ENCODE measurements at regions not wholly inside any gene's neighbourhood (a gene's known extent, or its start where the extent isn't known, plus 50 kb on each side); places are given as distances from the start of the nearest gene placed in this dataset.

DNA sequence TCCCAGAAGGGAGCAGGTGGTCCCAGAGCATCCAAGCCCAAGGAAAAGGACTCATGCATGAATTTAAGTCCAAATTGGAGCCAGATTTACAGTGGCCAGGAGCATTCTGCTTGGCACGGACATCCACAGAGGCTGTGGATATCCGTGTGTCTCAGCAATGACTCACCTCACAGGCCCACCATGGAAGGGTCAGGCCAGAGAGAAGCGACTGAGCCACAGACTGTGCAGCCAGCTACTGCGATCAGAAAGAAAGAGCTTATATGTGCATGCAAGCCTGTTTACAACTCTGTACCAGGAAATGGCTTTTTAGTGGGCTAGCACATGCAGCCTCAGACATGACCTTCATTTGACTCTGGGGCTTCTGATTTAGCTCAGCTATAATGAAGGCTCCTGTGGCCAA, 231.0 kb downstream of the C16orf95 start:
- no peak overlapping the region for H3K27ac ChIP-seq (ENCODE audit: extremely low read depth, low read depth, low read length)
- TF ChIP-seq ZFP41 (tag by site-specific recombination; IDR thresholded peaks at IDR 0.05; ENCODE audit: borderline replicate concordance) (no peak), ZNF677 (tag by site-specific recombination; IDR thresholded peaks at IDR 0.05) (no peak), ZNF394 (tag by site-specific recombination; IDR thresholded peaks at IDR 0.05; ENCODE audit: borderline replicate concordance) (no peak), ZNF174 (tag by site-specific recombination; IDR thresholded peaks at IDR 0.05) (no peak), ZNF221 (tag by site-specific recombination; IDR thresholded peaks at IDR 0.05; ENCODE audit: borderline replicate concordance) (no peak), ZNF549 (tag by site-specific recombination; IDR thresholded peaks at IDR 0.05) (no peak), ZSCAN16 (tag by site-specific recombination; IDR thresholded peaks at IDR 0.05) (no peak), ZNF510 (tag by site-specific recombination; IDR thresholded peaks at IDR 0.05; ENCODE audit: insufficient replicate concordance) (no peak), ZNF354C (tag by site-specific recombination; IDR thresholded peaks at IDR 0.05; ENCODE audit: borderline replicate concordance, low read depth) (no peak), YY2 (tag by site-specific recombination; IDR thresholded peaks at IDR 0.05) (no peak), ZNF560 (tag by site-specific recombination; IDR thresholded peaks at IDR 0.05; ENCODE audit: borderline replicate concordance) (no peak), ZNF610 (tag by site-specific recombination; IDR thresholded peaks at IDR 0.05; ENCODE audit: borderline replicate concordance) (no peak), ZFP37 (tag by site-specific recombination; IDR thresholded peaks at IDR 0.05) (no peak), ZNF707 (tag by site-specific recombination; IDR thresholded peaks at IDR 0.05) (no peak), ZNF2 (tag by site-specific recombination; IDR thresholded peaks at IDR 0.05) (no peak)
- TF ChIP-seq, protein P1, sequence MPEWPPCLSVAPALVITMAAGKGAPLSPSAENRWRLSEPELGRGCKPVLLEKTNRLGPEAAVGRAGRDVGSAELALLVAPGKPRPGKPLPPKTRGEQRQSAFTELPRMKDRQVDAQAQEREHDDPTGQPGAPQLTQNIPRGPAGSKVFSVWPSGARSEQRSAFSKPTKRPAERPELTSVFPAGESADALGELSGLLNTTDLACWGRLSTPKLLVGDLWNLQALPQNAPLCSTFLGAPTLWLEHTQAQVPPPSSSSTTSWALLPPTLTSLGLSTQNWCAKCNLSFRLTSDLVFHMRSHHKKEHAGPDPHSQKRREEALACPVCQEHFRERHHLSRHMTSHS (tag by site-specific recombination; IDR thresholded peaks at IDR 0.05), result no peak
- TF ChIP-seq, protein P2, sequence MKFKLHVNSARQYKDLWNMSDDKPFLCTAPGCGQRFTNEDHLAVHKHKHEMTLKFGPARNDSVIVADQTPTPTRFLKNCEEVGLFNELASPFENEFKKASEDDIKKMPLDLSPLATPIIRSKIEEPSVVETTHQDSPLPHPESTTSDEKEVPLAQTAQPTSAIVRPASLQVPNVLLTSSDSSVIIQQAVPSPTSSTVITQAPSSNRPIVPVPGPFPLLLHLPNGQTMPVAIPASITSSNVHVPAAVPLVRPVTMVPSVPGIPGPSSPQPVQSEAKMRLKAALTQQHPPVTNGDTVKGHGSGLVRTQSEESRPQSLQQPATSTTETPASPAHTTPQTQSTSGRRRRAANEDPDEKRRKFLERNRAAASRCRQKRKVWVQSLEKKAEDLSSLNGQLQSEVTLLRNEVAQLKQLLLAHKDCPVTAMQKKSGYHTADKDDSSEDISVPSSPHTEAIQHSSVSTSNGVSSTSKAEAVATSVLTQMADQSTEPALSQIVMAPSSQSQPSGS (tag by site-specific recombination; IDR thresholded peaks at IDR 0.05; ENCODE audit: low read depth), result no peak
- TF ChIP-seq, protein P3, sequence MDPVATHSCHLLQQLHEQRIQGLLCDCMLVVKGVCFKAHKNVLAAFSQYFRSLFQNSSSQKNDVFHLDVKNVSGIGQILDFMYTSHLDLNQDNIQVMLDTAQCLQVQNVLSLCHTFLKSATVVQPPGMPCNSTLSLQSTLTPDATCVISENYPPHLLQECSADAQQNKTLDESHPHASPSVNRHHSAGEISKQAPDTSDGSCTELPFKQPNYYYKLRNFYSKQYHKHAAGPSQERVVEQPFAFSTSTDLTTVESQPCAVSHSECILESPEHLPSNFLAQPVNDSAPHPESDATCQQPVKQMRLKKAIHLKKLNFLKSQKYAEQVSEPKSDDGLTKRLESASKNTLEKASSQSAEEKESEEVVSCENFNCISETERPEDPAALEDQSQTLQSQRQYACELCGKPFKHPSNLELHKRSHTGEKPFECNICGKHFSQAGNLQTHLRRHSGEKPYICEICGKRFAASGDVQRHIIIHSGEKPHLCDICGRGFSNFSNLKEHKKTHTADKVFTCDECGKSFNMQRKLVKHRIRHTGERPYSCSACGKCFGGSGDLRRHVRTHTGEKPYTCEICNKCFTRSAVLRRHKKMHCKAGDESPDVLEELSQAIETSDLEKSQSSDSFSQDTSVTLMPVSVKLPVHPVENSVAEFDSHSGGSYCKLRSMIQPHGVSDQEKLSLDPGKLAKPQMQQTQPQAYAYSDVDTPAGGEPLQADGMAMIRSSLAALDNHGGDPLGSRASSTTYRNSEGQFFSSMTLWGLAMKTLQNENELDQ (tag by site-specific recombination; IDR thresholded peaks at IDR 0.05; ENCODE audit: low read depth), result no peak
- TF ChIP-seq, protein P4, sequence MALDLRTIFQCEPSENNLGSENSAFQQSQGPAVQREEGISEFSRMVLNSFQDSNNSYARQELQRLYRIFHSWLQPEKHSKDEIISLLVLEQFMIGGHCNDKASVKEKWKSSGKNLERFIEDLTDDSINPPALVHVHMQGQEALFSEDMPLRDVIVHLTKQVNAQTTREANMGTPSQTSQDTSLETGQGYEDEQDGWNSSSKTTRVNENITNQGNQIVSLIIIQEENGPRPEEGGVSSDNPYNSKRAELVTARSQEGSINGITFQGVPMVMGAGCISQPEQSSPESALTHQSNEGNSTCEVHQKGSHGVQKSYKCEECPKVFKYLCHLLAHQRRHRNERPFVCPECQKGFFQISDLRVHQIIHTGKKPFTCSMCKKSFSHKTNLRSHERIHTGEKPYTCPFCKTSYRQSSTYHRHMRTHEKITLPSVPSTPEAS (tag by site-specific recombination; IDR thresholded peaks at IDR 0.05), result no peak
- no peaks in the 10 kb centered on the region for H3K36me3 ChIP-seq (ENCODE audit: control insufficient read depth in 2 of 2, insufficient read depth in 1 of 2, low read length in 2 of 2)
- H3K9me3 ChIP-seq (ENCODE audit: control insufficient read depth, insufficient read depth, low read depth, low read length), result no peaks in the 10 kb centered on the region
- H3K4me1 ChIP-seq (ENCODE audit: control insufficient read depth, insufficient read depth, low read length), result no peaks in the 10 kb centered on the region
- no peak overlapping the region for H3K4me3 ChIP-seq (ENCODE audit: low read depth, low read length)
- ChIA-PET CTCF (interaction anchor here (1.6 kb wide), 1 partner anchor 10 kb away, joined by 5 read pairs; no protein-coding TSS in a partner anchor), POLR2A (no interaction called here)

DNA sequence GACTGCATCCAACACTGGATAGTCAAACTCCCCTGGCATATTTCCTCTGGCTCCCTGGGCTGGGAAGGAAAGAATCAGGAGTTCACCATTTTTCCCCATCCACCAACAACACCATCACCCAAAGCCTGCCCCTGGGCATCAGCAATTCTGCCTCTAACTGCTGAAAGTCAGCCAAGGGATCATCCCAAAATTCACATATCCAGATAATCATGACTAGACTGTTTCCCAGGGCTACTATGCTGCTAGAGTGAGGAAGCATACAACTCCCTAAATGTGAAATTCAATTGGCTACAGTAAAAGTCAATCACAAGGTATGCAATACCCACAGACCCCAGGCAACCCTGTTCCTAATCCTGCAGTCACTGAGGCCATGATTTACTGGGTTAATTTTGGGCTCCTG, 230.6 kb downstream of the C16orf95 start:
- CTCF ChIA-PET, result interaction anchor here (1.6 kb wide), 1 partner anchor 10 kb away, joined by 5 read pairs; no protein-coding TSS in a partner anchor
- TF ChIP-seq ZBTB48 (tag by site-specific recombination; IDR thresholded peaks at IDR 0.05) (peak; percentile 62; the same call in 1 of the 2 replicates), ZNF138 (tag by site-specific recombination; IDR thresholded peaks at IDR 0.05; ENCODE audit: borderline replicate concordance) (no peak)
- H3K27ac ChIP-seq (ENCODE audit: extremely low read depth, low read depth, low read length), result no peak overlapping the region
- POLR2A ChIA-PET, result no interaction called here
- no peaks in the 10 kb centered on the region for H3K9me3 ChIP-seq (ENCODE audit: control insufficient read depth, insufficient read depth, low read depth, low read length)
- H3K4me3 ChIP-seq (ENCODE audit: low read depth, low read length), result no peak overlapping the region
- no peaks in the 10 kb centered on the region for H3K36me3 ChIP-seq (ENCODE audit: control insufficient read depth in 2 of 2, insufficient read depth in 1 of 2, low read length in 2 of 2)
- H3K4me1 ChIP-seq (ENCODE audit: control insufficient read depth, insufficient read depth, low read length), result no peaks in the 10 kb centered on the region
